HG02571 (cell line): ENCODE measurements at regions not wholly inside any gene's neighbourhood (a gene's known extent, or its start where the extent isn't known, plus 50 kb on each side); places are given as distances from the start of the nearest gene placed in this dataset.

Experiments used
- ATAC-seq: cut with Tn5 transposase; IDR thresholded peaks from one replicate; pipeline ENCODE4 v1.9.1; 2021; ENCODE audit warnings: mild to moderate bottlenecking, moderate library complexity; ENCODE audit not compliant: unreplicated experiment

- no peak for ATAC-seq
These were observed 92.5 kb downstream of the KLF6 start for GRCh38 chr10:3692387-3692999.

- no peak for ATAC-seq
These were observed 93.5 kb downstream of the KLF6 start for GRCh38 chr10:3691482-3691881.

- ATAC-seq = no peak
These were observed 95.0 kb downstream of the KLF6 start for GRCh38 chr10:3689871-3690510.

GRCh38 chr10:3687510-3688081 lies 97.4 kb downstream of the KLF6 start:
- no peak for ATAC-seq

GRCh38 chr10:3685384-3685783 lies 99.6 kb downstream of the KLF6 start:
- ATAC-seq = no peak

GRCh38 chr10:3684891-3685290 lies 100.1 kb downstream of the KLF6 start:
- ATAC-seq = no peak

- no peak for ATAC-seq
These were observed 101.4 kb downstream of the KLF6 start for GRCh38 chr10:3683560-3683959.

- ATAC-seq = no peak
These were observed 102.3 kb downstream of the KLF6 start for GRCh38 chr10:3682745-3683144.

GRCh38 chr10:3681642-3682554 lies 103.1 kb downstream of the KLF6 start:
- ATAC-seq = no peak

GRCh38 chr10:3679950-3680629 lies 104.9 kb downstream of the KLF6 start:
- ATAC-seq = no peak

- no peak for ATAC-seq
These were observed 106.3 kb downstream of the KLF6 start for GRCh38 chr10:3678629-3679227.

GRCh38 chr10:3676564-3676963 lies 108.4 kb downstream of the KLF6 start:
- no peak for ATAC-seq

- ATAC-seq = no peak
These were observed 112.8 kb downstream of the KLF6 start for GRCh38 chr10:3672220-3672619.

GRCh38 chr10:3671386-3671955 lies 113.5 kb downstream of the KLF6 start:
- ATAC-seq = no peak

- ATAC-seq = no peak
These were observed 116.1 kb downstream of the KLF6 start for GRCh38 chr10:3668966-3669330.

- ATAC-seq = no peak
These were observed 116.6 kb downstream of the KLF6 start for GRCh38 chr10:3668276-3668965.

- no peak for ATAC-seq
These were observed 118.3 kb downstream of the KLF6 start for GRCh38 chr10:3666525-3667302.

GRCh38 chr10:3665316-3665908 lies 119.6 kb downstream of the KLF6 start:
- ATAC-seq = no peak

GRCh38 chr10:3662775-3663174 lies 122.2 kb downstream of the KLF6 start:
- no peak for ATAC-seq
